Suprapubic skin (tissue), 4 donors: ENCODE measurements at regions not wholly inside any gene's neighbourhood (a gene's known extent, or its start where the extent isn't known, plus 50 kb on each side); places are given as distances from the start of the nearest gene placed in this dataset.

Experiments used
- DNase-seq, 2 donors: peaks; one replicate each; pipeline ENCODE4 v3.0.0-alpha.2; 2019; ENCODE audit warnings: low spot score in 2 of 2
- H3K27ac ChIP-seq: fragments of 200-600 bp; sonication (generic); one replicate; pipeline ENCODE4 v1.5.1; 2019
- H3K27me3 ChIP-seq: fragments of 200-600 bp; sonication (generic); one replicate; pipeline ENCODE4 v1.5.1; 2019
- H3K36me3 ChIP-seq: fragments of 200-600 bp; sonication (generic); one replicate; pipeline ENCODE4 v1.5.1; 2019
- H3K4me1 ChIP-seq: fragments of 200-600 bp; sonication (generic); one replicate; pipeline ENCODE4 v1.5.1; 2019
- H3K4me3 ChIP-seq: fragments of 200-600 bp; sonication (generic); one replicate; pipeline ENCODE4 v1.5.1; 2019; ENCODE audit warnings: mild to moderate bottlenecking
- H3K9me3 ChIP-seq: fragments of 200-600 bp; sonication (generic); one replicate; pipeline ENCODE4 v1.5.1; 2019
- EP300 ChIP-seq: sonication (generic); formaldehyde crosslinking; IDR thresholded peaks from one replicate; pipeline ENCODE4 v1.6.1; 2017; ENCODE audit warnings: antibody characterized with exemption
- POLR2A ChIP-seq, 2 donors: fragments of 450-650 bp; IDR thresholded peaks; one replicate each; pipeline ENCODE4 v1.6.1; 2017; ENCODE audit warnings: antibody characterized with exemption in 2 of 2, mild to moderate bottlenecking in 2 of 2, moderate library complexity in 2 of 2
- POLR2AphosphoS5 ChIP-seq, 3 donors: sonication (generic); formaldehyde crosslinking; IDR thresholded peaks; one replicate each; pipeline ENCODE4 v1.6.1; 2017; ENCODE audit warnings: antibody characterized with exemption in 3 of 3
- WGBS: methylation state at CpG from one replicate; pipeline ENCODE4 v1.1.5; 2018; 5-methylcytosine and 5-hydroxymethylcytosine counted together
- TF ChIP-seq, protein P1 (sequence below), 2 donors: fragments of 200-600 bp in 1 of 2; fragments of 450-650 bp in 1 of 2; sonication (generic) in 1 of 2; IDR thresholded peaks; one replicate each; pipeline ENCODE4 v1.5.1; 2016 to 2019; ENCODE audit warnings: antibody characterized with exemption in 2 of 2, mild to moderate bottlenecking in 1 of 2, moderate library complexity in 1 of 2

DNA sequence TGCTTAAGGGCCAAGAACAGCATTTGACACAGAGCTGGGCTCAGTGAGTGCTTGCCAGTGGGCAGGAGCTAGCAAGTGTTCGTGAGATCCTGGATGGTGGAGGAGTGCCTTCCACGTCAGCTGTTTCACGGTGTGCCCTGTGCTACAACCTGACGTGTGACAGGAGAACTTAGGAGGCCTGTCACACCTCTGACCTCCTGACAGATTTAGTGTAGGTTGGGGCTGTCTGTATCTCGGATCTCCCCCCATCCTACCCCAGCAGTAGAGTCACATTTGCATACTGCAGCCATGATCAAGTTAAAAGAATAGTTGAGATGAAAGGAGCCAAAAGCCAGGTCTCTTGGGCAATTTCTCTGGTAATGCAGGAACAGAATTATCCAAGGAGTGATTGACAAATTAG is 200.8 kb upstream of the CHD6 start:
- H3K9me3 ChIP-seq = no peaks in the 10 kb centered on the region
- no peak overlapping the region for H3K4me3 ChIP-seq
- H3K27me3 ChIP-seq = peaks cover 14% of the 10 kb centered on the region
- WGBS = 32% methylated on average over 5 of the region's 5 CpGs
- H3K27ac ChIP-seq = no peak overlapping the region
- H3K36me3 ChIP-seq = no peaks in the 10 kb centered on the region
- no peaks in the 10 kb centered on the region for H3K4me1 ChIP-seq
- no peak for DNase-seq
- TF ChIP-seq POLR2A (IDR thresholded peaks at IDR 0.05) (no peak), POLR2AphosphoS5 (IDR thresholded peaks at IDR 0.05) (no peak), EP300 (no peak)
- TF ChIP-seq, protein P1, sequence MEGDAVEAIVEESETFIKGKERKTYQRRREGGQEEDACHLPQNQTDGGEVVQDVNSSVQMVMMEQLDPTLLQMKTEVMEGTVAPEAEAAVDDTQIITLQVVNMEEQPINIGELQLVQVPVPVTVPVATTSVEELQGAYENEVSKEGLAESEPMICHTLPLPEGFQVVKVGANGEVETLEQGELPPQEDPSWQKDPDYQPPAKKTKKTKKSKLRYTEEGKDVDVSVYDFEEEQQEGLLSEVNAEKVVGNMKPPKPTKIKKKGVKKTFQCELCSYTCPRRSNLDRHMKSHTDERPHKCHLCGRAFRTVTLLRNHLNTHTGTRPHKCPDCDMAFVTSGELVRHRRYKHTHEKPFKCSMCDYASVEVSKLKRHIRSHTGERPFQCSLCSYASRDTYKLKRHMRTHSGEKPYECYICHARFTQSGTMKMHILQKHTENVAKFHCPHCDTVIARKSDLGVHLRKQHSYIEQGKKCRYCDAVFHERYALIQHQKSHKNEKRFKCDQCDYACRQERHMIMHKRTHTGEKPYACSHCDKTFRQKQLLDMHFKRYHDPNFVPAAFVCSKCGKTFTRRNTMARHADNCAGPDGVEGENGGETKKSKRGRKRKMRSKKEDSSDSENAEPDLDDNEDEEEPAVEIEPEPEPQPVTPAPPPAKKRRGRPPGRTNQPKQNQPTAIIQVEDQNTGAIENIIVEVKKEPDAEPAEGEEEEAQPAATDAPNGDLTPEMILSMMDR (IDR thresholded peaks at IDR 0.05) = no peak

DNA sequence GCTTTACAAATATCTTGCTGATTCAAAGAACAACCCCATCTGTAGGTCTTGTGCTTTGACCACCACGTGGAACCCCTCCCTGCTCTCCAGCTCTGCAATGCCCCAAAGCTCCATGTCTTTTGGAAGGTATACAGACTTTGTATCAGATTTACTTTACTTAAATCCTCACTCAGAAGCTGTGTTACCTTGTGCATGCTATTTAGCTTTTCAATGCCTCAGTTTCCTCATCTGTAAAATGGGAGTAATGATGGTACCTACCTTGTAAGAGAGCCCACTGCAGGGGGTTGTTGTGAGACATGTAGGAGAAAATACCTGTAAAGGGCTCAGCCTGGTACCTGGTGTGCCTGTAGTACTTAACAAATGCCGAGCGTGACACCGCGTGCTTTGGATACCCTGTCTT is 200.2 kb upstream of the CHD6 start:
- H3K36me3 ChIP-seq = no peaks in the 10 kb centered on the region
- peaks cover 14% of the 10 kb centered on the region for H3K27me3 ChIP-seq
- H3K4me3 ChIP-seq = no peak overlapping the region
- no peaks in the 10 kb centered on the region for H3K4me1 ChIP-seq
- WGBS = 88% methylated on average over 5 of the region's 5 CpGs
- H3K9me3 ChIP-seq = no peaks in the 10 kb centered on the region
- TF ChIP-seq, protein P1 (IDR thresholded peaks at IDR 0.05) = no peak
- TF ChIP-seq POLR2A (IDR thresholded peaks at IDR 0.05) = no peak
- DNase-seq = no peak
- H3K27ac ChIP-seq = no peak overlapping the region

GRCh38 chr20:41811456-41811855 is 193.3 kb upstream of the CHD6 start:
- no peak overlapping the region for H3K4me3 ChIP-seq
- TF ChIP-seq, protein P1 (IDR thresholded peaks at IDR 0.05) = no peak
- no peaks in the 10 kb centered on the region for H3K4me1 ChIP-seq
- 86% methylated on average over 1 of the region's 1 CpG for WGBS
- peaks cover 7% of the 10 kb centered on the region for H3K9me3 ChIP-seq
- no peak overlapping the region for H3K27ac ChIP-seq
- no peak for DNase-seq
- H3K27me3 ChIP-seq = no peaks in the 10 kb centered on the region
- H3K36me3 ChIP-seq = no peaks in the 10 kb centered on the region

DNA sequence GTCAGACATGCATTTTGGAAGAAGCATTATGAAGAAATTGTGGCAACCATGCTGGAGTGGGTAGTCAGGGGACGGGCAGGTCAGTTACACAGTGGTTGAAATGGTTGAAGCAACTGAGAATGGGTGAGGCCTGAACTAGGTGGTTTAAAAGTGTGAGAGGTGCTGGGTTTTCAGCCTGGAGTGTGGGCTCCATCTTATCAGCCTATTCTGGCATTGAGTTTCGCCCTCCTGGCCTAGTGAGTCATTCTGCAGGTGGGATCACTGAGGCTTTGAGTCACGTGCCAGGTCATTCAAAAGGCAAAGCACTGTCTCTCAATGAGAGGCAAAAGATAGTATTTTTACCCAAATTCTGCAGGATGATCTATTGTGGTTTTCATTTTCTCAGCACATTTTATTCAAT is 181.9 kb upstream of the CHD6 start:
- TF ChIP-seq, protein P1 (IDR thresholded peaks at IDR 0.05) = no peak
- TF ChIP-seq EP300 (no peak), POLR2A (IDR thresholded peaks at IDR 0.05) (no peak), POLR2AphosphoS5 (IDR thresholded peaks at IDR 0.05) (no peak)
- Histone ChIP-seq H3K4me1 (no peaks in the 10 kb centered on the region), H3K27ac (no peak overlapping the region), H3K36me3 (no peaks in the 10 kb centered on the region), H3K27me3 (no peaks in the 10 kb centered on the region), H3K9me3 (no peaks in the 10 kb centered on the region), H3K4me3 (no peak overlapping the region)
- DNase-seq = no peak
- 82% methylated on average over 3 of the region's 3 CpGs for WGBS

GRCh38 chr20:41798930-41799502 is 180.8 kb upstream of the CHD6 start:
- DNase-seq = no peak

DNA sequence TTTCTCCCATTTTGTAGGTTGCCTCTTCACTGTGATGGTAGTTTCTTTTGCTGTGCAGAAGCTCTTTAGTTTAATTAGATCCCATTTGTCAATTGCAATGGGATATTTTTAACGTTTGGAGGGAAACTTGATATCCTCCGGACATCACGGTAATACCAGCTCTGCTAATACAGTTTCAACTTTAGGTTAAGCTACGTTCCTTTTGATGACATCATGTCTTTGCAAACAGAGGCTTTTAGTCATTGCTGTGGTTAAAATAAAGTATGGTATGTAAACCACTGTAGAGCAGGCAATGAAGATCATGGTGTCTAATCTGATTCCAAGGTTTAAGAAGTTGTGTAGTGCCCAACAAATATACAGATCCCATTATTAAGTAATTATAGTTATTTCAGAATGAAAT is 168.0 kb upstream of the CHD6 start:
- Histone ChIP-seq H3K9me3 (no peaks in the 10 kb centered on the region), H3K4me1 (no peaks in the 10 kb centered on the region), H3K36me3 (no peaks in the 10 kb centered on the region), H3K27ac (no peak overlapping the region), H3K27me3 (peaks cover 3% of the 10 kb centered on the region), H3K4me3 (no peak overlapping the region)
- WGBS = 74% methylated on average over 4 of the region's 4 CpGs
- no peak for DNase-seq
- no peak for TF ChIP-seq POLR2A (IDR thresholded peaks at IDR 0.05)
- TF ChIP-seq, protein P1 (IDR thresholded peaks at IDR 0.05) = no peak
- TF ChIP-seq EP300 = no peak
- TF ChIP-seq POLR2AphosphoS5 (IDR thresholded peaks at IDR 0.05) = no peak

More at GRCh38 chr20:41798930-41799502, 180.8 kb upstream of the CHD6 start:
- no peaks in the 10 kb centered on the region for H3K4me1 ChIP-seq
- H3K27me3 ChIP-seq = no peaks in the 10 kb centered on the region
- no peak for TF ChIP-seq EP300
- H3K36me3 ChIP-seq = no peaks in the 10 kb centered on the region
- 58% methylated on average over 3 of the region's 3 CpGs for WGBS
- no peaks in the 10 kb centered on the region for H3K9me3 ChIP-seq
- no peak overlapping the region for H3K4me3 ChIP-seq
- H3K27ac ChIP-seq = no peak overlapping the region
